Epithelial cell of proximal tubule (primary cell): ENCODE measurements at regions not wholly inside any gene's neighbourhood (a gene's known extent, or its start where the extent isn't known, plus 50 kb on each side); places are given as distances from the start of the nearest gene placed in this dataset.

ENCODE experiments used
- DNase-seq: peaks from one replicate; pipeline ENCODE4 v3.0.0-alpha.2; 2011; ENCODE audit warnings: low read depth
- H3K4me3 ChIP-seq: 2 replicates; pipeline ENCODE4 v1.5.1; 2011; ENCODE audit warnings: low read depth, mild to moderate bottlenecking, low read length
- CTCF ChIP-seq: conservative IDR thresholded peaks from 2 replicates; pipeline ENCODE4 v1.5.1; 2012; ENCODE audit warnings: low read depth, mild to moderate bottlenecking, low read length

GRCh38 chr5:21164425-21164824 is 1176.4 kb upstream of the CDH18 start:
- no peak for TF ChIP-seq CTCF
- H3K4me3 ChIP-seq: no peak overlapping the region
- DNase-seq: no peak

- no peak for TF ChIP-seq CTCF
- DNase-seq: no peak
- no peak overlapping the region for H3K4me3 ChIP-seq
Observed at GRCh38 chr5:21159510-21160059, 1171.6 kb upstream of the CDH18 start.

GRCh38 chr5:21154526-21154925 is 1166.5 kb upstream of the CDH18 start:
- DNase-seq: no peak
- H3K4me3 ChIP-seq: no peak overlapping the region
- TF ChIP-seq CTCF: no peak

- TF ChIP-seq CTCF: no peak
- peak; percentile 84 for DNase-seq
Observed at GRCh38 chr5:21152611-21153010, 1164.6 kb upstream of the CDH18 start.

GRCh38 chr5:21145376-21145775 is 1157.4 kb upstream of the CDH18 start:
- no peak overlapping the region for H3K4me3 ChIP-seq
- no peak for TF ChIP-seq CTCF
- DNase-seq: no peak

More at GRCh38 chr5:21152611-21153010, 1164.6 kb upstream of the CDH18 start:
- no peak overlapping the region for H3K4me3 ChIP-seq

GRCh38 chr5:21143686-21144085 is 1155.7 kb upstream of the CDH18 start:
- TF ChIP-seq CTCF: no peak
- H3K4me3 ChIP-seq: no peak overlapping the region
- no peak for DNase-seq

GRCh38 chr5:21142791-21143190 is 1154.8 kb upstream of the CDH18 start:
- no peak overlapping the region for H3K4me3 ChIP-seq
- no peak for DNase-seq
- no peak for TF ChIP-seq CTCF
